ENCODE measurements at regions not wholly inside any gene's neighbourhood (a gene's known extent, or its start where the extent isn't known, plus 50 kb on each side); places are given as distances from the start of the nearest gene placed in this dataset.
"Not testable (repeated sequence)": the region's sequence is repeated elsewhere in the genome, so short reads cannot be mapped to it uniquely, and the experiment has no call there.

GRCh38 chr3:140883428-140884040 lies 58.1 kb upstream of the SLC25A36 start:
- DNase-seq: no peak

DNA sequence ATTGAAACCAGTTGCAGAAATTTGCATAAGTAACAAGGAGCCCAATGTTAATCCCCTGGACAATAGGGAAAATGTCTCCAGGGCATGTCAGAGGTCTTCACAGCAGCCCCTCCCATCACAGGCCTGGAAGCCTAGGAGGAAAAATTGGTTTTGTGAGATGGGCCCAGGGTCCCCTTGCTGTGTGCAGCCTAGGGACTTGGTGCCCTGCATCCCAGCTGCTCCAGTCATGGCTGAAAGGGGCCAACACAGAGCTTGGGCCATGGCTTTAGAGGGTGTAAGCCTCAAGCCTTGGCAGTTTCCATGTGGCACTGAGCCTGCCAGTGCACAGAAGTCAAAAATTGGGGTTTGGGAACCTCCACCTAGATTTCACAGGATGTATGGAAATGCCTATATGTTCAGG lies 55.9 kb upstream of the SLC25A36 start:
- H3K36me3 Mint-ChIP-seq (ENCODE audit: low read depth); H3K27ac Mint-ChIP-seq; DNase-seq; CTCF ChIA-PET; H3K4me3 Mint-ChIP-seq; POLR2A ChIA-PET; H3K9me3 Mint-ChIP-seq; ATAC-seq; H3K4me1 Mint-ChIP-seq (ENCODE audit: low read depth); H3K27me3 Mint-ChIP-seq; intact Hi-C loops (cut with micrococcal nuclease): not testable (repeated sequence)

More at GRCh38 chr3:140883428-140884040, 58.1 kb upstream of the SLC25A36 start:
- ChIA-PET POLR2A (no interaction called here), CTCF (no interaction called here)
- Mint-ChIP-seq H3K36me3 (ENCODE audit: low read depth) (peaks cover 2% of the 10 kb centered on the region), H3K4me1 (ENCODE audit: low read depth) (no peaks in the 10 kb centered on the region), H3K9me3 (peaks cover 4% of the 10 kb centered on the region), H3K27me3 (peaks cover 4% of the 10 kb centered on the region), H3K27ac (no peak overlapping the region), H3K4me3 (no peak overlapping the region)
- intact Hi-C loops (cut with micrococcal nuclease): no loop called here
- TF ChIP-seq, protein P1, sequence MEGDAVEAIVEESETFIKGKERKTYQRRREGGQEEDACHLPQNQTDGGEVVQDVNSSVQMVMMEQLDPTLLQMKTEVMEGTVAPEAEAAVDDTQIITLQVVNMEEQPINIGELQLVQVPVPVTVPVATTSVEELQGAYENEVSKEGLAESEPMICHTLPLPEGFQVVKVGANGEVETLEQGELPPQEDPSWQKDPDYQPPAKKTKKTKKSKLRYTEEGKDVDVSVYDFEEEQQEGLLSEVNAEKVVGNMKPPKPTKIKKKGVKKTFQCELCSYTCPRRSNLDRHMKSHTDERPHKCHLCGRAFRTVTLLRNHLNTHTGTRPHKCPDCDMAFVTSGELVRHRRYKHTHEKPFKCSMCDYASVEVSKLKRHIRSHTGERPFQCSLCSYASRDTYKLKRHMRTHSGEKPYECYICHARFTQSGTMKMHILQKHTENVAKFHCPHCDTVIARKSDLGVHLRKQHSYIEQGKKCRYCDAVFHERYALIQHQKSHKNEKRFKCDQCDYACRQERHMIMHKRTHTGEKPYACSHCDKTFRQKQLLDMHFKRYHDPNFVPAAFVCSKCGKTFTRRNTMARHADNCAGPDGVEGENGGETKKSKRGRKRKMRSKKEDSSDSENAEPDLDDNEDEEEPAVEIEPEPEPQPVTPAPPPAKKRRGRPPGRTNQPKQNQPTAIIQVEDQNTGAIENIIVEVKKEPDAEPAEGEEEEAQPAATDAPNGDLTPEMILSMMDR (IDR thresholded peaks at IDR 0.05): no peak
- no peak for ATAC-seq
